AG04449 (cell line): ENCODE measurements at regions not wholly inside any gene's neighbourhood (a gene's known extent, or its start where the extent isn't known, plus 50 kb on each side); places are given as distances from the start of the nearest gene placed in this dataset.

Experiments
- CTCF ChIA-PET: fragments of 350-600 bp; formaldehyde crosslinking; extraction: SDS; loops from one replicate; lab custom pipeline; 2021; ENCODE audit warnings: antibody characterized with exemption; lab: Yijun Ruan, JAX
- POLR2A ChIA-PET: fragments of 400-600, 350-600 bp; formaldehyde crosslinking; extraction: SDS; loops from one replicate; lab custom pipeline; 2020; ENCODE audit warnings: antibody characterized with exemption, inconsistent platforms; lab: Yijun Ruan, JAX
- DNase-seq: peaks from one replicate; pipeline ENCODE4 v3.0.0-alpha.2; 2010; ENCODE audit warnings: low read depth, low spot score
- H3K4me3 ChIP-seq: 2 replicates; pipeline ENCODE4 v1.5.1; 2011; ENCODE audit warnings: low read depth, mild to moderate bottlenecking, control low read depth, low read length
- CTCF ChIP-seq: IDR thresholded peaks from one replicate; pipeline ENCODE4 v1.5.1; 2011; ENCODE audit warnings: mild to moderate bottlenecking, moderate library complexity, low read length, control low read depth, inconsistent platforms; ENCODE audit not compliant: insufficient read depth; ENCODE audit errors: missing control alignments

GRCh38 chr11:115921540-115921939 is 417.3 kb upstream of the CADM1 start:
- TF ChIP-seq CTCF: no peak
- no peak overlapping the region for H3K4me3 ChIP-seq
- CTCF ChIA-PET: no interaction called here
- POLR2A ChIA-PET: no interaction called here
- no peak for DNase-seq

- CTCF ChIA-PET: no interaction called here
- H3K4me3 ChIP-seq: no peak overlapping the region
- no peak for TF ChIP-seq CTCF
- POLR2A ChIA-PET: no interaction called here
- no peak for DNase-seq
These were observed 416.7 kb upstream of the CADM1 start for GRCh38 chr11:115920841-115921480.

- DNase-seq: no peak
- ChIA-PET CTCF (no interaction called here), POLR2A (no interaction called here)
- no peak overlapping the region for H3K4me3 ChIP-seq
- no peak for TF ChIP-seq CTCF
These were observed 415.9 kb upstream of the CADM1 start for GRCh38 chr11:115920092-115920461.

- DNase-seq: no peak
- no peak for TF ChIP-seq CTCF
- no peak overlapping the region for H3K4me3 ChIP-seq
- ChIA-PET CTCF (no interaction called here), POLR2A (no interaction called here)
These were observed 415.3 kb upstream of the CADM1 start for GRCh38 chr11:115919341-115920091.

GRCh38 chr11:115918576-115918975 is 414.4 kb upstream of the CADM1 start:
- no peak overlapping the region for H3K4me3 ChIP-seq
- ChIA-PET CTCF (no interaction called here), POLR2A (no interaction called here)
- TF ChIP-seq CTCF: no peak
- DNase-seq: no peak

- no peak for DNase-seq
- CTCF ChIA-PET: no interaction called here
- no peak overlapping the region for H3K4me3 ChIP-seq
- no peak for TF ChIP-seq CTCF
- POLR2A ChIA-PET: no interaction called here
These were observed 412.4 kb upstream of the CADM1 start for GRCh38 chr11:115916608-115917007.
